Liver (tissue), 3 donors: ENCODE measurements at regions not wholly inside any gene's neighbourhood (a gene's known extent, or its start where the extent isn't known, plus 50 kb on each side); places are given as distances from the start of the nearest gene placed in this dataset.

Experiments
- CTCF ChIP-seq: fragments of 150-350 bp; IDR thresholded peaks from 2 replicates; pipeline ENCODE4 v1.5.1; 2017; ENCODE audit warnings: improper control_type of control experiment, low read depth, low read length; ENCODE audit not compliant: missing input control
- TAF1 ChIP-seq: conservative IDR thresholded peaks from 2 replicates; pipeline ENCODE4 v1.6.1; 2016; ENCODE audit warnings: antibody characterized with exemption, mild to moderate bottlenecking
- donor health status: healthy.
- donor health status: healthy.

GRCh38 chr2:194616334-194616733 is 1040.7 kb upstream of the SLC39A10 start:
- TF ChIP-seq TAF1 (no peak), CTCF (no peak)
